Activated naive CD8-positive, alpha-beta T cell treated with anti-CD3 and anti-CD28 coated beads, Interleukin-2, amount 50 U/mL, for 24 hours (primary cell): ENCODE measurements at regions not wholly inside any gene's neighbourhood (a gene's known extent, or its start where the extent isn't known, plus 50 kb on each side); places are given as distances from the start of the nearest gene placed in this dataset.

ENCODE experiments used
- ATAC-seq: fragments of 150-1000 bp; cut with Tn5 transposase; one replicate; pipeline ENCODE4 v1.10.0; 2021
- DNase-seq: peaks from one replicate; pipeline ENCODE4 v3.0.0; 2021
- H3K27ac Mint-ChIP-seq: one replicate; pipeline ENCODE4 v1.8.0; 2021; ENCODE audit warnings: mild to moderate bottlenecking, mixed read lengths
- H3K27me3 Mint-ChIP-seq: one replicate; pipeline ENCODE4 v1.8.0; 2021; ENCODE audit warnings: mixed read lengths
- H3K36me3 Mint-ChIP-seq: one replicate; pipeline ENCODE4 v1.8.0; 2021; ENCODE audit warnings: low read depth, mixed read lengths
- H3K4me1 Mint-ChIP-seq: one replicate; pipeline ENCODE4 v1.8.0; 2021; ENCODE audit warnings: mixed read lengths
- H3K4me3 Mint-ChIP-seq: one replicate; pipeline ENCODE4 v1.8.0; 2021; ENCODE audit warnings: mild to moderate bottlenecking, moderate library complexity, mixed read lengths
- H3K9me3 Mint-ChIP-seq: one replicate; pipeline ENCODE4 v1.8.0; 2021; ENCODE audit warnings: mixed read lengths

GRCh38 chr9:94005272-94005901, 50.2 kb upstream of the BARX1 start:
- H3K27me3 Mint-ChIP-seq: peaks cover 6% of the 10 kb centered on the region
- H3K36me3 Mint-ChIP-seq: no peaks in the 10 kb centered on the region
- no peaks in the 10 kb centered on the region for H3K9me3 Mint-ChIP-seq
- no peaks in the 10 kb centered on the region for H3K4me1 Mint-ChIP-seq
- no peak overlapping the region for H3K4me3 Mint-ChIP-seq
- DNase-seq (no peak), ATAC-seq (no peak)
- H3K27ac Mint-ChIP-seq: no peak overlapping the region
